GM18873 (cell line): ENCODE measurements at regions not wholly inside any gene's neighbourhood (a gene's known extent, or its start where the extent isn't known, plus 50 kb on each side); places are given as distances from the start of the nearest gene placed in this dataset.
"Not testable (repeated sequence)": the region's sequence is repeated elsewhere in the genome, so short reads cannot be mapped to it uniquely, and the experiment has no call there.

ENCODE experiments used
- ATAC-seq: cut with Tn5 transposase; IDR thresholded peaks from one replicate; pipeline ENCODE4 v1.9.1; 2021; ENCODE audit warnings: mild to moderate bottlenecking, moderate library complexity, moderate number of reproducible peaks; ENCODE audit not compliant: unreplicated experiment, low FRiP score

DNA sequence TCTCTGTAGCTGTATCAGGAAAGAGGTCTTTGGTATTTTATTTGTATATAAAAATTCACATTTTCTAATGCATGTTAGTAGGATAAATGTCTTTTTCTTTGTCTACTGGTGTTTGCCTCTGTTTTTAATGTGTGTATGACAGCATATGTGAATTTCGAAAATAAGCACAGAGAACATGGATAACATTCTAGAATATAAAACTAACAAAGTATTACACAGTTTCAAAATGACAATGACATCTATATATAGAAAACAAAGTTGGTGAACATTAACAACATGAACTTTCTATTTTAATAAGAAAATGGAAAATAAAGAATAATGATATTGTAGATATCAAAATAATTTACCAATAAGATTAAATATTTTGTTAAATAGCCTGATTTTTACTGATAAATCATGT, 608.0 kb downstream of the COL12A1 start:
- ATAC-seq = peak; percentile 28

- ATAC-seq = no peak
Measured at GRCh38 chr6:74597266-74597665, 608.6 kb downstream of the COL12A1 start.

DNA sequence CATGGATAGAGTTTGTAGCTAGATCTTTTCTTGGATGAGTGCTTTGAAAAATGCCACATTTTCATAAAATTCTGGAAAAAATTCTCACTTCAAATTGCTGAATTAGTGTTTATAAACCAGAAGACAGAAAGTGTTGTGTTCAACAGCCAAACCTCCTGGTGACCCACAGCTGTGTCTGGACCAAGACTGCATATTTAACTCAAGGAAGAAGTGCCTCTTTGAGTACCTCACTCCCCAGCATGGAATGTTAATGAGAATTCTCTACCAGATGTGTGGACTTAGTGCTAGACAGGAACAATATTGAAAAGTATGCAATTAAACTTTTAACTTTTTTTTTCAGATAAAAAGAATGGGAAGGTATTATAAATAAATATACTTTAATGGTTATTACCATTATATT, 609.3 kb downstream of the COL12A1 start:
- no peak for ATAC-seq

- not testable (repeated sequence) for ATAC-seq
Measured at GRCh38 chr6:74594350-74594749, 611.5 kb downstream of the COL12A1 start.

DNA sequence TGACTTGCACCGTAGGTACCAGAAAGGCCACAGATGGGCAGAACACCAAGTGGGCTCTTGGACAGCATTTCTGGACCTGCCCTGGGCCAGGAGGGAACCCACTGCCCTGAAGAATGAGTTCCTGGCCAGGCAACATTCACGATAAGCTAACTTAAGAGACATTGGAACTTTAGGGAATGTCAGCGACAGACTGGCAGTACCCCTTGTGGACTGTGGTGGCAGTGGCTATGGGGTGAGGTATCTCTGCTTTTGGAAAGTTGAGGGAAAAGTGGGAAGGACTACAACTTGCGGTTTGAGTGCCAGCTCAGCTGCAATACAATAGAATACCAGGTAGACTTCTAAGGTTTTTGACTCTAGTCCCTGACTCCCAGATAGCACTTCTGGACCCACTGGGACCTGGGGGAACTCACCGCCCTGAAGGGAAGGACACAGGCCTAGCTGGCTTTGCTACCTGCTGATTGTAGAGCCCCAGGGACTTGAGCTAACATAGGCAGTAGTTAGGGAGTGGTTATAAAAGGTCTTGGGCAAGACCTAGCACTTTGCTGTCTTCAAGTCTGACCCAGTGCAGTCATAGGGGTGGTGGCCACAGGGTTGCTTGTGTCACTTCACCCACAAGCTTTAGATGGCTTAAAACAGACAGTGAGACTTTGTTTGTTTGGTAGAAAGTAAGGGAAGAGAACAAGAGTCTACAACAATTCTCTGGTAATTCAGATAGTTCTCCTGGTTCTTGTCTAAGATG, 617.6 kb downstream of the COL12A1 start:
- ATAC-seq = no peak

GRCh38 chr6:74587386-74587785, 618.5 kb downstream of the COL12A1 start:
- no peak for ATAC-seq

- ATAC-seq = no peak
Measured at GRCh38 chr6:74585753-74586152, 620.1 kb downstream of the COL12A1 start.

- ATAC-seq = no peak
Measured at GRCh38 chr6:74581681-74582080, 624.2 kb downstream of the COL12A1 start.

- ATAC-seq = no peak
Measured at GRCh38 chr6:74579794-74580193, 626.1 kb downstream of the COL12A1 start.

- ATAC-seq = no peak
Measured at GRCh38 chr6:74579047-74579446, 626.8 kb downstream of the COL12A1 start.

GRCh38 chr6:74578339-74578738, 627.5 kb downstream of the COL12A1 start:
- ATAC-seq = no peak

DNA sequence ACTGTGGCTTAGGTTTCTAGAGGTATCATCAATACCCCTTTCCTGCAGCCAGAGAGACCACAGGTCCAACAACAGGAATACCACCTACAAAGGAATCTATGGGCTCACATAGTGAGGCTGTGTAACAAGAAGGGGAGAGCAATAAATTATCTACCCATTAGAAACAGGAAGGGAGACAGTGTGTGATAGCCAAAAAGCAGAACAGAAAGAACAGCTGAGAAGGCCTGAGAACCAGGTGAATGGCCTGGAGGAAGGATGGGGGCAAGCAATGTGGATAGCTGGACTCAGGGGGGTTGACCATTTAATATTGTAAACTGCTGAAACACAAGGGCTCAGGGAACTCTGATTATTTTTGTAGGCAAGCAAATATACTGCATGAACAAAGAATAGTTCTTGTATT, 628.2 kb downstream of the COL12A1 start:
- ATAC-seq = peak; percentile 99

- no peak for ATAC-seq
Measured at GRCh38 chr6:74574794-74575193, 631.1 kb downstream of the COL12A1 start.

- no peak for ATAC-seq
Measured at GRCh38 chr6:74573613-74574012, 632.2 kb downstream of the COL12A1 start.

DNA sequence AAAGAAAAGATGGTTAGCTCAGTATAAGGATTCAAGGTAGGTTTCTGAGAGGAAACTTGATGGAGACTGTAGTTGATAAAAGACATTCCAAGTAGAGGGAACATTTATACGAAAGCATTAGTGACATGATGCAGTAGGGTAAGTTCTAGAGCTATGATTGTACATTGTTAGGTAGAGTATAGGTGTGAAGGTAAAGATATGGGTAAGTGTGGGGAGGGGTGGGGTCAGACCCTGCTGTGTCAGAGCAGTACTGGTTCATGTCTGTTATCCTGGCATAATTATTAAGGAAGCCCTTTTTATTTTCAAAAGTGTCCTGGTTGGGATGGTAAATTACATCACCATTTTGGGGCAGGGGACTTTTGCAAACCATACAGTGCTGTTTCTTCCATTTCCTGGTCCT, 635.8 kb downstream of the COL12A1 start:
- ATAC-seq = no peak

DNA sequence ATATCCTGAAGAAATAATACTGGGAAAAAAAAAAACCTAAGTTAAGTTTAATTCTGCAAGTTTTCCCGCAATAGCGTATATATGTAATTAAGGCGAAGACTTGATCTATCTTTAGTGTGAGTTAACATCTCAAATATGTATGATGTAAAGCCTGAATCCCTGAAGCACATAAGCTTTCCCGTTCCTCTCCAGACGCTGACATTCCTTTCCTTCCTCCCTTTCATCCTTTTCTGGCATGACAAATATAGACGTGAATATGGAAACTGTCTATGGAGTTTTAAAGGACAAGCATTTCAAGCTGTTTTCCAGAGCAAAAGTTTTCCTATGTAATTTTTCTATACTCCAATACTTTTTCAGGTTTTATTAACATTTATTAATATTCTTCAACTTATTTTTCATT, 637.0 kb downstream of the COL12A1 start:
- no peak for ATAC-seq

DNA sequence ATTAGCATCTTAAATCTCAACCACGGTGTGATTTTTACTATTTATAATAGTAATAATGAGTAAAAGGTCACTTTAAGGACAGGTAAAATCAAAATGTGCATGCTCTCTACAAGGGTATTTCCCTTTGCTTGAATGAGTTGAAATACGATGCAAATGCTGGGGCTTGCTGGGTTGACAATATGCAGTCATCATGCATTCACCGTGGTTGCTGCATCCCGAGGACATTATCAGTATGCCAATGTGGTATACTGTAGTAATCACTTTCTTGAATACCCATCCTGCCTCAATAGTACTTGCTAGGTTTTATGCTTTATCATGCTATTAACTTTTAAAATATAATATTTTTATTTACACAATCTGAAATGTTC, 637.9 kb downstream of the COL12A1 start:
- not testable (repeated sequence) for ATAC-seq

- ATAC-seq = no peak
Measured at GRCh38 chr6:74567281-74567922, 638.5 kb downstream of the COL12A1 start.

DNA sequence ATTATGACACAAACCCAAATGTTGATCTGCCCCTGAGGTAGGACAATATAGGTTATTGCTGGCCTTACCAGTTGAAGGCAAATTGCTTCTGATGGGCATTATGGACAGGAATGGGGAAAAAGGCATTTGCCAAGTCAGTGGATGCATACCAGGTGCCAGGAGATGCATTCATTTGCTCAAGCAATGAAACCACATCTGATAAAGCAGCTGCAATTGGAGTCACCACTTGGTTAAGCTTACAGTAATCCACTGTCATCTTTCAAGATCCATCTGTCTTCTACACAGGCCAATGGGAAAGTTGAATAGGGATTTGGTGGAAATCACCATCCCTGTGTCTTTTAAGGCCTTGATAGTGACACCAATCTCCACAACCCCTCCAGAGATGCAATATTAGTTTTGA, 648.6 kb downstream of the COL12A1 start:
- no peak for ATAC-seq

DNA sequence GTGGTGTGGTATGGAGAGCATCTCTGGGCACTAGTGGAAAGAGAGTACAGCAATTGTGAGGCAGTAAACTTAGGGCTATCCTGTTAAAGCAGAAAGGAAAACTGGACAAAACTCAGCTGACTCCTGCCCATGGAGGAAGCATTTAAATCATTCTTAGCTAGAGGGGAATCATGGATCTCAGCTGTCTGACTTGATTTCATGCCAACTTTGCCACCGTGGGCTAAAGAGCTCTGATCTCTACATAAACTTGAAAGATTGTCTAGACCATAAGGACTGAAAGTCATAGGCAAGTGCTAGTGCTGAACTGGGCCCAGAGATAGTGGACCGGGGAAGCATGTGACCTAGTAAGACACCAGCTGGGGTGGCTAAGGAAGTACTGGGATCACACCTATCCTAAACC, 651.8 kb downstream of the COL12A1 start:
- ATAC-seq = no peak

GRCh38 chr6:74551896-74552295, 654.0 kb downstream of the COL12A1 start:
- ATAC-seq = no peak

DNA sequence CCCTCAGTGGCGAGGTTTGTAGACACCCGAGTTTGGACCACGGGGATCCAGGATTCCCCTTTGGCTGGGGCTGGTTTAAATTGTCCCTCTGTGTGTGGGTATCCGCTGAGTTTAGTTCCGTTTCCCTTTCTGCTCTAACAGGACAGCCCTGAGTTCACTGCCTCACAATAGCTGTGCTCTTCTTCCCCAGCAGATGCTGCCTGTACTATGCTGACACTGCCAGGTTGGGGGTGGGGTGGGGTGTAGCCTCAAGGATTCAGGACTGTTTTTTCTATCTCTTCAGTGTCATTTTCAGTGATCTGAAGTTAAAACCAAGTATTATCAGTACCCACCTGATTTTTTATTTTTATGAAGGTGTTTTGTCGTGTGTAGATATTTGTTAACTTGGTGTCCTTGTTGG, 655.0 kb downstream of the COL12A1 start:
- no peak for ATAC-seq
